ENCODE measurements at regions not wholly inside any gene's neighbourhood (a gene's known extent, or its start where the extent isn't known, plus 50 kb on each side); places are given as distances from the start of the nearest gene placed in this dataset.

DNA sequence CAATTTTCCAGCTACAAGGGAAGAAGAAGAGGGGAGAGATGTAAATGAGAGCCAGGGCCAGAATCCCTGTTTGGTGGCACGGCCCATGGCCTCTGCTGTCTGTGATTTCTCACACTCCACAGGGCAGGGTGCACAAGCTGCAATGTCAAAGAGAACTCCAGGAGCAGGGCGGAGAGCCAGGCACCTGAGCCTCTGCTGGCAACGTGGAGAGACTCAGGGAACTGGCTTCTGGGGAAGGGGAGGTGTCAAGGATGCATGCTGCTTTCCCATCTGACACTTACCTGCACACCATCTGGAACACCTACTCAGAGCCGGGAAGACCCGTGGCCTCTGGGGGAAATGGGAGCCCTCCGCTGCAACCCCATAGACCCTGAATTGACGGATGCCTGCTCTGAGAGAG is 507.5 kb upstream of the NR2F2 start:
- no peak for DNase-seq

DNA sequence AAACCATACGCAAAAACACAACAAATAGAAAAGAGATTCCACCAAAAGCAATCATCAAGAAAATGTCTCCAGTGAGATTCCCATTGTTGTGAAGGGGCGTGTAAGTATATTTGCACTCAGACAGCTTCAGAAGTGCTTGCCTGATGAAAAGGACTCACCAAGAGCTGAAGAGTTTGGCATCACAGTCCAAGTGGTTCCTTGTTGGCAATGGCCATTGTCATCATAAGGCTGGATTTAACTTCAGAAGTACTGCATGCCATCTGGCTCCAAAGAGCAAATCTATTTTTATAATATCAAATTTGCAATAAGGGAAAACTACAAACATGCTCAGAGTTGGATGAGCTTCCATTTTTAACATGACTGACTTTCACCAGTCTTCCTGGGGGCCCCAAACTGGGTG is 505.3 kb upstream of the NR2F2 start:
- DNase-seq = no peak

DNA sequence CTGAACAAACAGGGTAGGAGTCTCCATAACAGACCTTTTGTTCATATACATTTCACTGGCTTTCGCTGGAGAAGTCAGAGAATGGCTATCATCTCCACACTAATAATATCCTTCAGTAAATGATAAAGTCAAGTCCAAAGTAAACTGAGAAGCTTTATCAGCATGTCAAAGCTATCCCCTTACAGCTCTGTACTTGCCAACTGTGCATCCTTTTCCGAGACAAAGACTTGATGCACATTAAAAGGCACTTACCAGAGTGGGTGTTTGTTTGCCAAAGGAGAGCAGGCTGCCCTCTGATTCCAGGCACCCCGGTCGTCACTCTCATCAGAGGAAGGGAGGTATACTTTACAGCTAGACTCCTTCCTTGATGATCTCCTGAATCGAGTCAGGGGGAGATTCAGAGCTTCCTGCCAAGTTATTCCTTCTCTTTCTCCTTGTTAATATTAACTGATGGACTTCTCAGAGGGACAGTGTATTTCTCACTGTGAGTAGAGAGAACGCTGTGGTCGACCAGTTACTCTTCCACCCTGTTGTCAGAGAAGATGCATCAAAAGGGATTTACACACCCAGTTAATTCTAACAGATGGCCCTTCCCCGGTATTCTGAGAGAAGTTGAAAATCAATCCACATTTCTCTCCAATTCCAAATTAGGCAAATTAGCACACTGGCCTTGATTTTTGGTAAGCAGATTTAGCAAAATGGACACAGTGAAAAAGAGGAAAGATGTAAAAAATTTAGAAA is 504.7 kb upstream of the NR2F2 start:
- DNase-seq = no peak

DNA sequence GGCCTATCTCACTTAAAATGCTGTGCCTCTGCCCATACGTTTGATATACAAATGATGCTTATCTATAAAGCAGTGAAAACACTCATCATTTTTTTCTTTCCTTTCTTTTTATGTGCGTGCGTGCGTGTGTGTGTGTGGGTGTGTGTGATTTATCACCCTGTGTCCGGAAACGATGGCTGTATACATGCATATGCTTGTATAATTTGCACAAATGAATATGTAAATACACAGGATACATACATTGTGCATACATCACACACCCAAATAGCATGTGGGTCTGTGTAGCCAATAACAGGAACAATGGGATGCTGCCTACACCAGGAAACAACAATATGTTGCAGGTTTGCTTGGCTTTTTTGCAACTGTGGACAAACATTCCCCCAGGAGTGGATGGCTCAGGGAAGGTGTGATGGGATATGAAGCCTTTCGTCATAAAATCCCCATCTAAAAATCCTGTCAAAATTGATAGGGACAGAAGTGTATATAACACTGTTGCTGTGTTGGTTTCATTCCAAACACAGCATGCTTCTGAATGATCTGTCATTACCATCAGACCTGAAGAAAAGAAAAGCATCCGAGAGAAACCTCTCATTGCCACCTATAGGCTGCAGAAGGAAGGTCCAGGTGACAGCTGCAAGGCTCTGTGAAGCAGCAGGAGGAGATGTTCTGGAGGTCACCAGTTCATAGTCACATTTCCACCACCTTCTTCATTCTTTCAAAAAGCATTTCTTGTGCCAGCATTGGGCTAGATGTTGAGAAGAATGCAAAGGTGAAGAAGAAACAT is 503.9 kb upstream of the NR2F2 start:
- DNase-seq = no peak

- no peak for DNase-seq
Observed at GRCh38 chr15:95829062-95829461, 501.4 kb upstream of the NR2F2 start.

DNA sequence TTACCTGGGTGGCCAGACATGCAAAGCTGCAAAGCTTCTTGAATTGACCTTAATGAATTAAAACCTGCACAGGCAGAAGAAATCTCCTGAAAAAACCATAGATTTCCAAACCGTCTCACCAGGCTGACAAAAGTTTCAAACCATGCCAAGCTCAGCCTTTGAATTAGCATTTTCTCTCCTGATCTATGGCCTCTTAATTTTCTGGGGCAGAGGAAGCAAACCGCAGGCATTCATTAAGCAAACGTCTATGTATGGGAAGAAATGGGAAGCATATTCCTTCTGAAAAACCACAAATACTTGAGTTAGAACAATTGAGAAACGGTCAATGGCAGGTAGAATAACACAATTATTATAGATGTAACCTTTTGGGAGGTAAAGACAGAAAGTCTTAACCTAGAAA is 500.2 kb upstream of the NR2F2 start:
- no peak for DNase-seq

- DNase-seq = no peak
Observed at GRCh38 chr15:95832668-95833067, 497.8 kb upstream of the NR2F2 start.

DNA sequence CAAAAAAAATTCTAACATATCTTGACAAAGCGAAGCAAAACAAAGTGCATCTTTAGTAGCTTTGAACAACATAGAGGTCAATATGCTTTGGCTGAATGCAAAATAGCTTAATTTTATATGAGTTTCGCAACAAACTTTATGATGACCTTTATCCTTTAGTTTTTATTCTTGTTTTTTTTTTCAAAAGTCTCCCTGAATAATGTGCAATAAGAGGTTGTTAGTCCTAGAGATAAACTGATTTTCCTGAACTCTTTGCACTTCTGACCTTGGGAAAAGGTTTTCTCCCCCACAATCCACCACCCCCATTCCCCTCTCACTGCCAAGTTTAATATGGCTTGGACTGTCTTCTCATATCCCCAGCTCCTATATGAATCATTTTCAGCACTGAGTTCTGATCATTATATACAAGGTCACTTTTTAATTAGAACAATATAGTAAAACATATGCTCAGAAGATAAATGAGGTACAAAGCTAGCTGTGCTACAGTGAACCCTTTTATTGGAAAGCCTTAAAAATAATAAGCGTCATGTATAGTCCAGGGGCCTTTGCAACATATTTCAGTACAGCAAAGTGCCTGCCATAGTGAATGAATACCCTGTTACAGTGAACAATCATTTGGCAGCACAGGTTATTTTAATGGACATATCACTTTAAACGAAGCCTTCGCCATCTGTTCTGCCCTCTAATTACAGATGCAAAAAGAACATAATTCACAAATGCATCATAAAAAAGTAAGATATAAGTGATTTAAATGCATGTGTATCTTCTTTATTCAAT is 496.3 kb upstream of the NR2F2 start:
- no peak for DNase-seq

- no peak for DNase-seq
Observed at GRCh38 chr15:95836536-95836935, 494.0 kb upstream of the NR2F2 start.

DNA sequence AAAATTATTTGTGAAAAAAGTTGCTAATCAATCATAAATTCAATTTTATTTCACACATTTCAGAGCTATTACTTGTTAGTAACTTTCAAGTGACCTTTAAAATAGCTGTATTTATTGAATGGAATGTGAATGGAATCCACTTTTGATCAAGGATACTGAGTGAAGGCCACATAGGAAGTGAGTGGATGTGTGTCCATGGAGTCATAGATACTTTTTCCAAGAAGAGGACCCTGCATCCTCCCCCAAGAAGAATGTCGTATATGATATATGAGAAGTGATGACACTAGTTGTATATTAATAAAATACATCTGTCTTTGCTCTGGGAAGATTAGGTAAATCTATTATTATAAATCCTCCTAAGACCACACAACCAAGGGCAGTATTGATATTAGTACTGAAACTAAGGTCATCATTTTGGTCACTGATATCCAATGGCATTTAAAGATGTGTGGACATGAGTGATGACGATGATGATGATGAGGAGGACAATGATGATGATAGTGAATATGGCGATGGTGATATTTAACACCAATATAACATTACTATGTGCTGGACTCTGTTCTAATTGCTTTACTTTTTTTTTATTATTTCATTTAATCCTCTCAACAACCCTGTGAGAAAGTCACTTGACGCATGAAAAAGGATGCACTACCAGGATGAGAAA is 493.0 kb upstream of the NR2F2 start:
- no peak for DNase-seq

DNA sequence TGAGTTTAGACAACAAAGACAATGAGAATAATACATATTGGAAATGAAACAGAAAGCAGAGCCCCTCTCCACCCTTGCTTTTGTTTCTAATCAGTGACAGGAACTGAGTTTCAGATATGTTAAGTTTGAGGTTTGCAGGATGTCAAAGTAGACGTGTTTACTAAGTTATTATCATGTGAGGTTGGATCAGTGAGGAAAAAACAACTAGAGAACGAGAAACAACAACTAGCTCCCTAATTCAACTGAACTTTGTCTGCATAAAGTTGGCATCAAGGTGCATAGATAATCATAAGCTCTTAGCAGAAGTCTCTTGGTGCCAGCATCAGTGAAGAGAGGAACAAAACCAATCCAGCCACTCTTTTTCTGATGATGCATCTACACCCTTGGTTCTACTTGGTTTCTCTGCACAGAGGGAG is 491.1 kb upstream of the NR2F2 start:
- DNase-seq = no peak

DNA sequence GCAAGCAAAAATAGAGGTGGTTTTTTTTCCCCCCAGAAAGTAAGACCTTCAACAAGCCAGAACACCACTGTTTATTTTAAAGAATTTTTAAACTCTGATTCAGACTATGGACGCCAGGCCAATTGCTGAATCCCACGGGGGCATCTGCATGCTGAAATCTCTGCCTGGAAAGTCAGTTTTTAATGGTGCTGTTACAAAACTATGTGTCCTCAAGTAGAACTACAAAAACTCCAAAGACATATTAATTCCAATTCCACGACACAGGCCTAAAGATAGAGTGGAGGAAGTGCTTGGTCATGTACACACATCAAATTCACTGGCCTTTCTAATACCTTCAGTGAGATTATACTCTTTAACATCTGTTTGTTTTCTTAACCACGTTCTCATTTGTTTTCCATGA is 490.5 kb upstream of the NR2F2 start:
- DNase-seq = no peak

DNA sequence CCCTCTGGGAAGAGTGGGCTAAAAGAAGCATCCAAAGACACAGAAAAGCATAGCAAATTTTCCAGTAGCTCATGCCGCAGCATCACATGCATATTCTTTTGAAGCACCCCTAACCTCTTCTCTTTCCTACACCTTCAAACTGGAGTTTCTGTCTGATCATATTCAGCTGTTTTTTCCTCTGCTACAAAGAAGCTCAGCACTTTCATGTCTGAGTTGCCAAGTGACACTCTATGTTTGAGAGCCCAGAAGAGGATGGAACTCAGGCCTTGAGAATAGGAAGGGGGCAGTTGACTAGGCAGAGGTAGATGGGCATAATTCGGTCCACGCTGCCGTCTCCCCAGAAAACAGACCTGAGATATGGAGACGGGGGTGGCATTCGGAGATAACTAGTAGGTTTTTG is 489.6 kb upstream of the NR2F2 start:
- no peak for DNase-seq

DNA sequence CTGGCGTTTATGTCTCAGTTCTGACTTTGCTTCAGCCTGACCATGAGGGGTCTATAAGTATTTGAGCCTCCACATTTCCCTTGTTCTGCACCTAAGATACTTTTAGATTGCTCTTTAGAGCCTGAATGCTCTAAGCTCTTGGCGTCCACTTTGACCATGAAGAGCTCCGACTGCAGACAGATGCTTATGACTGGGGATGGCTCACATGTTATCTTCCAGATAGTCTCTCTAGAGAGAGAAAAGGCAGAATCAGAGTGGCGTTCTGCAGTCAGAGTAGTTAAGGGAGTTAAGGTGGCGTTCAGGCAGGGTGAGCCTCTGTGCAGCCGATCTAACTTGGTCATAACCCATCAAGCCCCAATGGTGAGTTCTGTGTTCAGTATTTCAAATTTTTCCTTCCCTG is 487.9 kb upstream of the NR2F2 start:
- no peak for DNase-seq

- no peak for DNase-seq
Observed at GRCh38 chr15:95843241-95843910, 487.1 kb upstream of the NR2F2 start.

DNA sequence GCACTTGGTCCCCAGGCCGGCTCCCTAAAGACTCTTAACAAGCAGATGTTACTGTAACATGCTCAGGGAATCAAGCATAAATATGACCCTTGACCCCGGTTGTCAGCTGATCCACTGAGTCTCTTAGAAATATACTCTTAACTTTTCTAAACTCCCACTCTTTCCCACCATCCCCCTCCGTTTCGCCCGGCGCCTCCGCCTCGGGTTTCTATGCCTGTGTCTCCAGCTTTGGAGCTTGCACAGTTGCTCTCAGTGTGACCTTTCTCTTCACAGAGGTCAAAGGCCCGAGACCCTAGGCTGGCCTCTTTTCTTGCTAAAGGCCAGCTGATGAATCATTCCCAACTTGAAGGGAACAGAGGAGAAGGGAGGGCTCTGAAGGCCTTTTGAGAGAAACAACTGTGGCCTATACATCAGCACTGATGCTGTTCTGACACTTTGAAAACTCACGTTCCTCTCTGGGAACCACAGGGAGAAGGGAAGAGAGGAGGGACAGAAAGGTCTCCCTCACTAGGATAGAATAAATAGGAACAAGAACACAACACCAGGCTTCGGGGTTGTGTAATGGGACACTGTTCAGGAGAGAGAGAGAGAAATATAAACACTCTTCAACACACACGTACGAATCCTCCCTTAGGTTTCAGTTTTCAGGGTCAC is 484.5 kb upstream of the NR2F2 start:
- DNase-seq = no peak

- DNase-seq = no peak
Observed at GRCh38 chr15:95848126-95848525, 482.4 kb upstream of the NR2F2 start.

- DNase-seq = no peak
Observed at GRCh38 chr15:95850837-95851236, 479.7 kb upstream of the NR2F2 start.

DNA sequence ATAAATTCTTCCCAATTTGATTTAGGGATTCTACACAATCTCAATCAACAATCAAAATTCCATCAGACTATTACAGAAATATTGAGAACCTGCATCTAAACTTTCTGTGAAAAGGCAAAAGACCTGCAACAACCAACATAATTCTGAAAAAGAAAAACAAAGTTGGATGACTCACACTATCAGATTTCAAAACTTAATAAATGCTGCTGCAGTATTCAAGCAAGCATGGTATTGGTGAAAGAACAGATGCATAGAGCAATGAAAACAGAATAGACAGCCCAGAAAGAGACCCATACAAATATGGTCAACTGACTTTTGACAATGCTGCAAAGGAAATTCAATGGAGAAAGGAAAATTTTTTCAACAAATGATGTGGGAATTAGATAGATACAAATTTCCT is 477.1 kb upstream of the NR2F2 start:
- no peak for DNase-seq

DNA sequence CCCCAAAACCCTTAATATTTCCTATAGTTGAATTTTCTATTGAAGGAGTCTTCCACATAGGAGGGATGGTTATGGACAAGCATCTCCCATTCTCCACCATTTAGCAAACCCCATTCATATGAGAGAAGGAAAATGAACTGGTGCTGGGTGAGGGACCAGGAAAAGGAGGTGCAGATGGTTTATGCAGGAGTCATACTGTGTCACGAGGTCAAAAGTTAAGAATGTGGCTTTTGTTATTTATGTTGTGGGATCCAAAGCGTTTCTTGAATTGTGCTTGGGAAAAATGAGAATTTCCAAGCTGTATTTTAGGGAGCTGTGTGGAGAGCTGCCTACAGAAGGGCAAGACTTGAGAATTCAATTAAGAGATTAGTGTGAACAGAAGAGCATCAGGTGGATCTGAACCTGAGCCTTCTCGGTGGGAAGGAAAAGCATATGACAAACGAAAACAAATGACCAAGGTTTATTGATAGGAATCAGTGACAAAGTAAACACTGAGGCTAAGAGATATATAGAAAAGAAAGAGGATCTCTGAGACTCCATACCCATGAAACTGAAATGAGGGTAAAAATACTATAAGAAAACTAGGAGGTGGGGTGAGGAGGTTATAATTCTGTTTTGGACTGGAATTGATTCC is 473.3 kb upstream of the NR2F2 start:
- DNase-seq = no peak

GRCh38 chr15:95857758-95858157 is 472.7 kb upstream of the NR2F2 start:
- DNase-seq = no peak

GRCh38 chr15:95860406-95860805 is 470.1 kb upstream of the NR2F2 start:
- DNase-seq = no peak
